Lower leg skin (tissue), 4 donors: ENCODE measurements at regions not wholly inside any gene's neighbourhood (a gene's known extent, or its start where the extent isn't known, plus 50 kb on each side); places are given as distances from the start of the nearest gene placed in this dataset.

Experiments
- DNase-seq, 2 donors: peaks; one replicate each; pipeline ENCODE4 v3.0.0-alpha.2; 2019; ENCODE audit warnings: low spot score in 2 of 2
- H3K4me3 ChIP-seq: fragments of 200-600 bp; sonication (generic); 2 replicates; pipeline ENCODE4 v1.5.1; 2017; ENCODE audit warnings: mild to moderate bottlenecking, low read depth; ENCODE audit not compliant: poor library complexity, severe bottlenecking
- POLR2A ChIP-seq, 2 donors: fragments of 450-650 bp; IDR thresholded peaks; one replicate each; pipeline ENCODE4 v1.6.1; 2016 to 2017; ENCODE audit warnings: antibody characterized with exemption in 2 of 2, mild to moderate bottlenecking in 1 of 2, moderate library complexity in 1 of 2
- WGBS, 2 donors: methylation state at CpG; one replicate each; pipeline ENCODE4 v1.1.5; 2018; 5-methylcytosine and 5-hydroxymethylcytosine counted together
- intact Hi-C: fragments of 100-400 bp; cut with DNase I; formaldehyde crosslinking; loops from one replicate; pipeline ENCODE4 v1.15.0; 2023; ENCODE audit warnings: low total_unique reads
- TF ChIP-seq, protein P1 (sequence below), 3 donors: fragments of 450-650 bp; IDR thresholded peaks; one replicate each; pipeline ENCODE4 v1.5.1; 2016; ENCODE audit warnings: antibody characterized with exemption in 3 of 3, mild to moderate bottlenecking in 3 of 3, moderate library complexity in 2 of 3

DNA sequence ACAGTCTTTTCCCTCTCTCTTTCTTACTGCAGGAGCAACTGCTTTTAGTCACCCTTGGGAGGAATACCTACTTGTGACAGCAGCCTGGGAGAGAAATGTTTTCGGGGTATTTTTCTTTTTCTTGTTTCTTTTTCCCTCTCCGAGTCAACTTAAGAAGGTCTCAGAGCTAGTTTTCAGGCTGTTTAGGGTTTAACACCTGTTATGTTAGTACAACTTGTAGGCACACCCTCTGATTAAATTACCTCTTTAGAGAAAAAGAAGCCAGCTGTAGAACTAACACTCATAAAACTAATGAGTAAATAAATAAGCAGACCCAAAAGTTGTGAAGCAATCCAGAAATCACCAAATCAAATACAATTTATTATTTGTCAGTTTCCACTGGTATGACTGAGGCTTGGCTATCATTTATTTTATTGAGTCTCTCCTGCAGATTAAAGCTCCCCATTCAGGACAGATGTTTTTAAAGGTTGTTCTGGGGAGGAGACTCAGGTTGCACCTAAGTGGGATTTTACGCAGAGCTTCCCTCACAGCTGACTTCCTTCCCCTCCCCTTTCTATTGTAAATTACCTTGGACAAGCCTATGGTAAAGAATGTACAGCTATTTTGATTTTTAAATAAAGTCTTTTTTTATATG lies 112.5 kb downstream of the FOXB1 start:
- 51 to 56% methylated on average over 3 of the region's 3 CpGs for WGBS, 2 donors
- H3K4me3 ChIP-seq, result no peak overlapping the region
- DNase-seq, result no peak
- intact Hi-C loops, result no loop called here
- TF ChIP-seq, protein P1, sequence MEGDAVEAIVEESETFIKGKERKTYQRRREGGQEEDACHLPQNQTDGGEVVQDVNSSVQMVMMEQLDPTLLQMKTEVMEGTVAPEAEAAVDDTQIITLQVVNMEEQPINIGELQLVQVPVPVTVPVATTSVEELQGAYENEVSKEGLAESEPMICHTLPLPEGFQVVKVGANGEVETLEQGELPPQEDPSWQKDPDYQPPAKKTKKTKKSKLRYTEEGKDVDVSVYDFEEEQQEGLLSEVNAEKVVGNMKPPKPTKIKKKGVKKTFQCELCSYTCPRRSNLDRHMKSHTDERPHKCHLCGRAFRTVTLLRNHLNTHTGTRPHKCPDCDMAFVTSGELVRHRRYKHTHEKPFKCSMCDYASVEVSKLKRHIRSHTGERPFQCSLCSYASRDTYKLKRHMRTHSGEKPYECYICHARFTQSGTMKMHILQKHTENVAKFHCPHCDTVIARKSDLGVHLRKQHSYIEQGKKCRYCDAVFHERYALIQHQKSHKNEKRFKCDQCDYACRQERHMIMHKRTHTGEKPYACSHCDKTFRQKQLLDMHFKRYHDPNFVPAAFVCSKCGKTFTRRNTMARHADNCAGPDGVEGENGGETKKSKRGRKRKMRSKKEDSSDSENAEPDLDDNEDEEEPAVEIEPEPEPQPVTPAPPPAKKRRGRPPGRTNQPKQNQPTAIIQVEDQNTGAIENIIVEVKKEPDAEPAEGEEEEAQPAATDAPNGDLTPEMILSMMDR (IDR thresholded peaks at IDR 0.05), result no peak
- TF ChIP-seq POLR2A (IDR thresholded peaks at IDR 0.05), result no peak

- intact Hi-C loops, result no loop called here
- WGBS, 2 donors, result 34 to 36% methylated on average over 8 of the region's 8 CpGs
- TF ChIP-seq, protein P1 (IDR thresholded peaks at IDR 0.05), result no peak
- TF ChIP-seq POLR2A (IDR thresholded peaks at IDR 0.05), result no peak
- DNase-seq, result no peak
- no peak overlapping the region for H3K4me3 ChIP-seq
These were observed 114.0 kb downstream of the FOXB1 start for GRCh38 chr15:60118146-60118545.

DNA sequence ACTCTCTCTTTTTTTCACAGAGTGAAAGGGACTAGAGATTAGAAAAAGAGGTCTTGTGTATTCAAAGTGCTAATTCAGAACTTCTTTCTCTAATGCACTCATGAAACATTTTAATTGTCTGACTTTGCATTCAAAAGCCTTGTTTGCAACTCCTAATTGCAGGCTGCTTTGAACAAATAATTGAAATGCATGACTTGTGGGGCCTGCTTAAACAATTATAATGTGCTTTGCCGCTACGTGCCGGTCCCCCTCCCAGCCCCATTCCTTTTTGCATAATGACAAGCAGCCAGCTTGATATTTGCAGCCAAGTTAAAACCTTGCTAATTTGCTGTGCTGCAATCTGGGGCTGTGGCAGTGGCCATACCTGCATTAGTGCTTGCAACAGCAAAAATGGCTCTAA lies 114.5 kb downstream of the FOXB1 start:
- WGBS, 2 donors, result 18 to 30% methylated on average over 3 of the region's 3 CpGs
- intact Hi-C loops, result no loop called here
- no peak for DNase-seq
- H3K4me3 ChIP-seq, result no peak overlapping the region
- TF ChIP-seq, protein P1 (IDR thresholded peaks at IDR 0.05), result no peak
- no peak for TF ChIP-seq POLR2A (IDR thresholded peaks at IDR 0.05)

DNA sequence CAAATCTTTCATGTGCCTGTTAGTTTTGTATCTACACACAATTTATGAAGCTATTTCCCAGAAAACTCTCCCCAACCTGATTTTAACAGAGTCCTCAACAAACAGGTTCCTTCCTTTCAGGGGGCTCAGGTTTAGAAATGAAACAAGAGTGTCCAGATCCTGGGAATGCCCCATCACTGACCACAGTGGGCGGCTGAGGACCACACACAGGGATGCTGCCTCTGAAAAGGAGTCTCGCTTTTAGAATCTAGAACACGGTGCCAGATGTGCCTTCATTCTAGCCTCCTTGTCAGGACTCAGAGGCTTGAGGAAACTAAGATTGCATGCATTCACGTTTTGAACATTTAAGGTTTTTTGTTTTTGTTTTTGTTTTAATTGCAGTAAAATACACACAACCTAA lies 115.0 kb downstream of the FOXB1 start:
- DNase-seq, result no peak
- intact Hi-C loops, result no loop called here
- WGBS, 2 donors, result 51 to 69% methylated on average over 4 of the region's 4 CpGs

DNA sequence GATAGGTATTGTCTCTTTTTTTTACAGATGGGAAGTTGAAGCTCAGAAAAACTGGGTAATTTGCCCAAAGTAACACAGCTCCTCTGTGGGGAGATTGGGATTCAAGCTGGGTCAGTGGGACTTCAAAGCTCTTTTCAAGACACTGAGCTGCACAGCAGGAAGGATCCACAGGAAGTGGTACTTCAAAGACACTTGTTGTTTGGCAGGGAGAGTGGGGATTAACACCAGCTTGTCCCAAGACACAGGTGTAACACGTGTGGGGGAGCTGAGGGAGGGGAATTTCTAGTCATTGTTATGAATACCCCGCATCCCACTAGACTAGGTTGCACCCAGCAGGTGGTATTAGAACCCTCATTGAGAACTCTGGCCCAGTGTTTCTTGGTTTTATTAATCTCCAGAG lies 116.0 kb downstream of the FOXB1 start:
- DNase-seq, result no peak
- WGBS, 2 donors, result 41 to 53% methylated on average over 2 of the region's 2 CpGs
- intact Hi-C loops, result no loop called here
- H3K4me3 ChIP-seq, result no peak overlapping the region
- TF ChIP-seq, protein P1 (IDR thresholded peaks at IDR 0.05), result no peak
- TF ChIP-seq POLR2A (IDR thresholded peaks at IDR 0.05), result no peak

More for the DNA sequence above, 115.0 kb downstream of the FOXB1 start:
- TF ChIP-seq, protein P1 (IDR thresholded peaks at IDR 0.05), result no peak
- TF ChIP-seq POLR2A (IDR thresholded peaks at IDR 0.05), result no peak
- H3K4me3 ChIP-seq, result no peak overlapping the region

DNA sequence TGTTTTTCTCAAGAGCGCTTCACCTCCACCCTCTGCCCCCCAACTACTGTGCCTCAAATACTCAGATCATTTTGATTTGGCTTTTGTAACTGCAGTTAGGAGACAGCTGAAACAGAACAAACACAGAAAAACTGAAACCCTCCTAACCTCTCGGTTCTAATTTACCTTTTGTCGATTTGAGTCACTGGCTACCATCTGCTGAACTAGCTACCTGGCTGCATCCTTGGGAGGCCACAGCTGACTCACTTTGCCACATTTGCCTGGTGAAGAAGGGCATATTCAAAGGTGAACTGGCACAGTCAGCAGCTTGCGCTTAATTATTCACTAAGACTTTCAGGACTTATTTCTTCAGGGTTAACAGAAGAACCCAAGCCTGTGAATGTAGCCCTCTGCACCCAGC lies 117.7 kb downstream of the FOXB1 start:
- H3K4me3 ChIP-seq, result no peak overlapping the region
- intact Hi-C loops, result no loop called here
- TF ChIP-seq, protein P1 (IDR thresholded peaks at IDR 0.05), result no peak
- DNase-seq, result no peak
- 95 to 97% methylated on average over 4 of the region's 4 CpGs for WGBS, 2 donors
